ENCODE measurements at regions not wholly inside any gene's neighbourhood (a gene's known extent, or its start where the extent isn't known, plus 50 kb on each side); places are given as distances from the start of the nearest gene placed in this dataset.
"Not testable (repeated sequence)": the region's sequence is repeated elsewhere in the genome, so short reads cannot be mapped to it uniquely, and the experiment has no call there.

- H3K9me3 Mint-ChIP-seq (ENCODE audit: insufficient read depth), result no peaks in the 10 kb centered on the region
- H3K27me3 Mint-ChIP-seq (ENCODE audit: low read depth), result no peaks in the 10 kb centered on the region
- H3K4me3 Mint-ChIP-seq, result no peak overlapping the region
- no peak overlapping the region for H3K27ac Mint-ChIP-seq
- ChIA-PET POLR2A (no interaction called here), CTCF (no interaction called here)
- DNase-seq (no peak), ATAC-seq (no peak)
- H3K4me1 Mint-ChIP-seq (ENCODE audit: low read depth), result no peaks in the 10 kb centered on the region
- no peaks in the 10 kb centered on the region for H3K36me3 Mint-ChIP-seq (ENCODE audit: low read depth)
These were observed 270.3 kb downstream of the ASMT start for GRCh38 chrX:1885116-1885515.

- ATAC-seq; H3K27me3 Mint-ChIP-seq (ENCODE audit: low read depth); H3K36me3 Mint-ChIP-seq (ENCODE audit: low read depth); H3K4me3 Mint-ChIP-seq; DNase-seq; H3K27ac Mint-ChIP-seq; H3K9me3 Mint-ChIP-seq (ENCODE audit: insufficient read depth); POLR2A ChIA-PET; CTCF ChIA-PET; H3K4me1 Mint-ChIP-seq (ENCODE audit: low read depth): not testable (repeated sequence)
These were observed 273.4 kb downstream of the ASMT start for GRCh38 chrX:1888305-1888704.

- Mint-ChIP-seq H3K36me3 (ENCODE audit: low read depth) (no peaks in the 10 kb centered on the region), H3K4me3 (no peak overlapping the region), H3K27ac (no peak overlapping the region), H3K9me3 (ENCODE audit: insufficient read depth) (peaks cover 6% of the 10 kb centered on the region), H3K27me3 (ENCODE audit: low read depth) (no peaks in the 10 kb centered on the region), H3K4me1 (ENCODE audit: low read depth) (no peaks in the 10 kb centered on the region)
- ATAC-seq (no peak), DNase-seq (no peak)
- CTCF ChIA-PET, result no interaction called here
- POLR2A ChIA-PET, result no interaction called here
These were observed 279.1 kb downstream of the ASMT start for GRCh38 chrX:1894026-1894294.

- Mint-ChIP-seq H3K36me3 (ENCODE audit: low read depth) (no peaks in the 10 kb centered on the region), H3K4me3 (no peak overlapping the region), H3K4me1 (ENCODE audit: low read depth) (no peaks in the 10 kb centered on the region), H3K27me3 (ENCODE audit: low read depth) (no peaks in the 10 kb centered on the region), H3K27ac (no peak overlapping the region), H3K9me3 (ENCODE audit: insufficient read depth) (peaks cover 6% of the 10 kb centered on the region)
- CTCF ChIA-PET, result no interaction called here
- DNase-seq (no peak), ATAC-seq (no peak)
- POLR2A ChIA-PET, result no interaction called here
These were observed 279.9 kb downstream of the ASMT start for GRCh38 chrX:1894740-1895139.

- Mint-ChIP-seq H3K4me1 (ENCODE audit: low read depth) (no peaks in the 10 kb centered on the region), H3K4me3 (no peak overlapping the region), H3K36me3 (ENCODE audit: low read depth) (no peaks in the 10 kb centered on the region), H3K27ac (no peak overlapping the region), H3K27me3 (ENCODE audit: low read depth) (no peaks in the 10 kb centered on the region), H3K9me3 (ENCODE audit: insufficient read depth) (peaks cover 3% of the 10 kb centered on the region)
- DNase-seq, result no peak
- ChIA-PET POLR2A (no interaction called here), CTCF (no interaction called here)
- no peak for ATAC-seq
These were observed 280.7 kb downstream of the ASMT start for GRCh38 chrX:1895583-1895982.

- no peaks in the 10 kb centered on the region for H3K4me1 Mint-ChIP-seq (ENCODE audit: low read depth)
- no peak overlapping the region for H3K4me3 Mint-ChIP-seq
- no peak overlapping the region for H3K27ac Mint-ChIP-seq
- no peaks in the 10 kb centered on the region for H3K27me3 Mint-ChIP-seq (ENCODE audit: low read depth)
- ChIA-PET POLR2A (no interaction called here), CTCF (no interaction called here)
- no peak for ATAC-seq
- H3K36me3 Mint-ChIP-seq (ENCODE audit: low read depth), result no peaks in the 10 kb centered on the region
- DNase-seq, result no peak
- H3K9me3 Mint-ChIP-seq (ENCODE audit: insufficient read depth), result no peaks in the 10 kb centered on the region
These were observed 285.0 kb downstream of the ASMT start for GRCh38 chrX:1899841-1900240.

GRCh38 chrX:1902901-1903235, 288.0 kb downstream of the ASMT start:
- no peak for DNase-seq
- Mint-ChIP-seq H3K9me3 (ENCODE audit: insufficient read depth) (no peaks in the 10 kb centered on the region), H3K4me3 (no peak overlapping the region), H3K36me3 (ENCODE audit: low read depth) (no peaks in the 10 kb centered on the region), H3K27me3 (ENCODE audit: low read depth) (no peaks in the 10 kb centered on the region), H3K27ac (no peak overlapping the region), H3K4me1 (ENCODE audit: low read depth) (no peaks in the 10 kb centered on the region)
- ChIA-PET CTCF (no interaction called here), POLR2A (no interaction called here)
- no peak for ATAC-seq

GRCh38 chrX:1903236-1903935, 288.5 kb downstream of the ASMT start:
- Mint-ChIP-seq H3K4me3 (no peak overlapping the region), H3K4me1 (ENCODE audit: low read depth) (no peaks in the 10 kb centered on the region), H3K36me3 (ENCODE audit: low read depth) (no peaks in the 10 kb centered on the region), H3K9me3 (ENCODE audit: insufficient read depth) (no peaks in the 10 kb centered on the region), H3K27ac (no peak overlapping the region), H3K27me3 (ENCODE audit: low read depth) (no peaks in the 10 kb centered on the region)
- ChIA-PET CTCF (no interaction called here), POLR2A (no interaction called here)
- ATAC-seq (no peak), DNase-seq (no peak)

- Mint-ChIP-seq H3K4me3 (no peak overlapping the region), H3K27ac (no peak overlapping the region), H3K4me1 (ENCODE audit: low read depth) (no peaks in the 10 kb centered on the region), H3K27me3 (ENCODE audit: low read depth) (no peaks in the 10 kb centered on the region), H3K9me3 (ENCODE audit: insufficient read depth) (no peaks in the 10 kb centered on the region), H3K36me3 (ENCODE audit: low read depth) (no peaks in the 10 kb centered on the region)
- CTCF ChIA-PET, result no interaction called here
- POLR2A ChIA-PET, result no interaction called here
- DNase-seq (no peak), ATAC-seq (no peak)
These were observed 289.9 kb downstream of the ASMT start for GRCh38 chrX:1904663-1905218.

GRCh38 chrX:1906028-1906427, 291.2 kb downstream of the ASMT start:
- Mint-ChIP-seq H3K4me1 (ENCODE audit: low read depth) (no peaks in the 10 kb centered on the region), H3K27me3 (ENCODE audit: low read depth) (no peaks in the 10 kb centered on the region), H3K27ac (no peak overlapping the region), H3K4me3 (no peak overlapping the region), H3K36me3 (ENCODE audit: low read depth) (no peaks in the 10 kb centered on the region), H3K9me3 (ENCODE audit: insufficient read depth) (no peaks in the 10 kb centered on the region)
- DNase-seq, result no peak
- POLR2A ChIA-PET, result no interaction called here
- CTCF ChIA-PET, result no interaction called here
- no peak for ATAC-seq

- H3K9me3 Mint-ChIP-seq (ENCODE audit: insufficient read depth); H3K27me3 Mint-ChIP-seq (ENCODE audit: low read depth); H3K36me3 Mint-ChIP-seq (ENCODE audit: low read depth); H3K4me1 Mint-ChIP-seq (ENCODE audit: low read depth); ATAC-seq; H3K4me3 Mint-ChIP-seq; CTCF ChIA-PET; H3K27ac Mint-ChIP-seq; DNase-seq; POLR2A ChIA-PET: not testable (repeated sequence)
These were observed 294.1 kb downstream of the ASMT start for GRCh38 chrX:1908996-1909395.

- no peak for ATAC-seq
- Mint-ChIP-seq H3K36me3 (ENCODE audit: low read depth) (no peaks in the 10 kb centered on the region), H3K27ac (no peak overlapping the region), H3K4me1 (ENCODE audit: low read depth) (no peaks in the 10 kb centered on the region), H3K4me3 (no peak overlapping the region), H3K9me3 (ENCODE audit: insufficient read depth) (no peaks in the 10 kb centered on the region), H3K27me3 (ENCODE audit: low read depth) (no peaks in the 10 kb centered on the region)
- CTCF ChIA-PET, result no interaction called here
- POLR2A ChIA-PET, result no interaction called here
- no peak for DNase-seq
These were observed 294.8 kb downstream of the ASMT start for GRCh38 chrX:1909419-1910206.

- DNase-seq (no peak), ATAC-seq (no peak)
- Mint-ChIP-seq H3K36me3 (ENCODE audit: low read depth) (no peaks in the 10 kb centered on the region), H3K9me3 (ENCODE audit: insufficient read depth) (no peaks in the 10 kb centered on the region), H3K27ac (no peak overlapping the region), H3K4me1 (ENCODE audit: low read depth) (no peaks in the 10 kb centered on the region), H3K4me3 (no peak overlapping the region), H3K27me3 (ENCODE audit: low read depth) (no peaks in the 10 kb centered on the region)
- ChIA-PET POLR2A (no interaction called here), CTCF (no interaction called here)
These were observed 295.3 kb downstream of the ASMT start for GRCh38 chrX:1910207-1910470.
